Calu3 (cell line): ENCODE measurements at regions not wholly inside any gene's neighbourhood (a gene's known extent, or its start where the extent isn't known, plus 50 kb on each side); places are given as distances from the start of the nearest gene placed in this dataset.

Source experiments
- BruUV-seq: library from RNA; stranded (reverse); fragments of 400-500 nt; replicated peaks from 2 replicates; lab custom pipeline; 2021; lab: Mats Ljungman, UMichigan
- CTCF ChIA-PET: fragments of 300-600 bp; sonication (Branson Sonifier 250); formaldehyde crosslinking; loops from one replicate; lab custom pipeline; 2022; ENCODE audit warnings: antibody characterized with exemption; lab: Charles Lee
- DNase-seq: peaks from one replicate; pipeline ENCODE4 v3.0.0; 2022
- H3K27ac Mint-ChIP-seq: one replicate; pipeline ENCODE4 v1.8.0; 2022; ENCODE audit warnings: mixed read lengths; ENCODE audit not compliant: unreplicated experiment
- H3K27me3 Mint-ChIP-seq: one replicate; pipeline ENCODE4 v1.8.0; 2022; ENCODE audit warnings: mixed read lengths; ENCODE audit not compliant: unreplicated experiment
- H3K36me3 Mint-ChIP-seq: one replicate; pipeline ENCODE4 v1.8.0; 2022; ENCODE audit warnings: mild to moderate bottlenecking, moderate library complexity, mixed read lengths; ENCODE audit not compliant: insufficient read depth, unreplicated experiment
- H3K4me1 Mint-ChIP-seq: one replicate; pipeline ENCODE4 v1.8.0; 2022; ENCODE audit warnings: mild to moderate bottlenecking, low read depth, mixed read lengths; ENCODE audit not compliant: unreplicated experiment
- H3K4me3 Mint-ChIP-seq: one replicate; pipeline ENCODE4 v1.8.0; 2022; ENCODE audit warnings: mild to moderate bottlenecking, low read depth, moderate library complexity, mixed read lengths; ENCODE audit not compliant: unreplicated experiment
- H3K9me3 Mint-ChIP-seq: one replicate; pipeline ENCODE4 v1.8.0; 2022; ENCODE audit warnings: low read depth, mixed read lengths; ENCODE audit not compliant: unreplicated experiment
- intact Hi-C: fragments of 100-400 bp; cut with micrococcal nuclease; formaldehyde crosslinking; loops from one replicate; pipeline ENCODE4 v1.10.0; 2022; ENCODE audit not compliant: unreplicated experiment
- TF ChIP-seq, protein P1 (sequence below): fragments of 200-600 bp; IDR thresholded peaks from one replicate; pipeline ENCODE4 v1.8.0; 2022; ENCODE audit warnings: antibody characterized with exemption; ENCODE audit not compliant: unreplicated experiment

DNA sequence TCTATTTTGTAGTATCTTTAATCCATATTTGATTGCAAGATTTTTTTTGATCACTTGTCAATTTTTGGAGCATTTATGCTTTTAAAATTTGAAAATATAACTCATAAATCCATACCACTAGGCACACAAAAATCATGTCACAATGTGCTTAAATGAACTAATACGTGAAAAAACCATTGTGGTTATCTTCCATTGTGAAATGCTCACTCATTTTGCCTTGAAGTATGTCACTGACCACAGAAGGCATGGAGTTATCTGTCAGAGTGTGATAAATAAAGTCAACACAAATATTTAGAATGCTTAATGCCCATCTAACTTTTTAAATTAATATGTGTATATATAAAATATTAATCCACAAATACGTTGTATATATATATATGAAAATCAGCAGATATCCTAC is 347.2 kb downstream of the PTPRC start:
- Mint-ChIP-seq H3K27me3 (no peaks in the 10 kb centered on the region), H3K36me3 (no peaks in the 10 kb centered on the region), H3K27ac (no peak overlapping the region), H3K9me3 (no peaks in the 10 kb centered on the region), H3K4me1 (no peaks in the 10 kb centered on the region), H3K4me3 (no peak overlapping the region)
- no peak for DNase-seq
- intact Hi-C loops = no loop called here
- BruUV-seq = no TSS peak
- CTCF ChIA-PET = no interaction called here
- TF ChIP-seq, protein P1, sequence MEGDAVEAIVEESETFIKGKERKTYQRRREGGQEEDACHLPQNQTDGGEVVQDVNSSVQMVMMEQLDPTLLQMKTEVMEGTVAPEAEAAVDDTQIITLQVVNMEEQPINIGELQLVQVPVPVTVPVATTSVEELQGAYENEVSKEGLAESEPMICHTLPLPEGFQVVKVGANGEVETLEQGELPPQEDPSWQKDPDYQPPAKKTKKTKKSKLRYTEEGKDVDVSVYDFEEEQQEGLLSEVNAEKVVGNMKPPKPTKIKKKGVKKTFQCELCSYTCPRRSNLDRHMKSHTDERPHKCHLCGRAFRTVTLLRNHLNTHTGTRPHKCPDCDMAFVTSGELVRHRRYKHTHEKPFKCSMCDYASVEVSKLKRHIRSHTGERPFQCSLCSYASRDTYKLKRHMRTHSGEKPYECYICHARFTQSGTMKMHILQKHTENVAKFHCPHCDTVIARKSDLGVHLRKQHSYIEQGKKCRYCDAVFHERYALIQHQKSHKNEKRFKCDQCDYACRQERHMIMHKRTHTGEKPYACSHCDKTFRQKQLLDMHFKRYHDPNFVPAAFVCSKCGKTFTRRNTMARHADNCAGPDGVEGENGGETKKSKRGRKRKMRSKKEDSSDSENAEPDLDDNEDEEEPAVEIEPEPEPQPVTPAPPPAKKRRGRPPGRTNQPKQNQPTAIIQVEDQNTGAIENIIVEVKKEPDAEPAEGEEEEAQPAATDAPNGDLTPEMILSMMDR = no peak

DNA sequence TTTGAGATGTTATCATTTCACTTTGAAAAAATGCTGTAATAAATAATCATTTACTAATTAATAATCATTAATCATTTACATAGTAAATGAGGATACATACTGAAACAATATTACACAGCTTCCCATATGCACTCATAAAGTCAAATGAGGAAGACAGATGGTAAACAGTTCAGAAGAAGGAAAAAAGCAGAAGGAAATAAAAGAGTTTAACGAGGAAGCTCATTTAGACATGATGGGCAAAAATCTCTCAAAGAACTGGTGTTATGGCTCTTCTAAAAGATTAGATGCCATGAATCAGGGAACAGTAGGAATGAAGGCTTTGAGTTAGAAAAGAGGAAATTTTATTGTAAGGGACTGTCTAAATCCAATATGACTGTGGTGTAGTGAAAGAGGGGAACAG is 347.6 kb downstream of the PTPRC start:
- Mint-ChIP-seq H3K4me3 (no peak overlapping the region), H3K27me3 (no peaks in the 10 kb centered on the region), H3K9me3 (no peaks in the 10 kb centered on the region), H3K4me1 (no peaks in the 10 kb centered on the region), H3K27ac (no peak overlapping the region), H3K36me3 (no peaks in the 10 kb centered on the region)
- CTCF ChIA-PET = no interaction called here
- no TSS peak for BruUV-seq
- TF ChIP-seq, protein P1 = no peak
- DNase-seq = no peak
- intact Hi-C loops = no loop called here

DNA sequence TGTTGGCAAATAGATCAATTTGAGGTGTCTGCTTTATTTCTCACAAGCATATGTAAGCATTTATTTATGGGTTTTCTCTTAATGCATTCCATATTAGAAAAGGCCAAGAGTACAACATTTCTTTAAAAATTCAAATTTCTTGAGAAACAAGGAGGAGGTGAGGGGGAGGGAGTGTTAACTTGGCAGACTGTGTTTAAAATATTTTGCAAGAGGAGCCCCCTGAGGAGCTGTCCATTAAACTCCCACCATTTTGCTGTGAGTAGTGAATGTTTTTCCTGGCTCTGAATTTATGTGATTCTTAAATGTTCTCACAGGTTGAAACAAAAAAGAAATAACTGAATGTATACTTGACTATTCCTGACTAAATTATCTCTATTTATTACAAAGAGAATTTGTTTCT is 363.8 kb downstream of the PTPRC start:
- no TSS peak for BruUV-seq

DNA sequence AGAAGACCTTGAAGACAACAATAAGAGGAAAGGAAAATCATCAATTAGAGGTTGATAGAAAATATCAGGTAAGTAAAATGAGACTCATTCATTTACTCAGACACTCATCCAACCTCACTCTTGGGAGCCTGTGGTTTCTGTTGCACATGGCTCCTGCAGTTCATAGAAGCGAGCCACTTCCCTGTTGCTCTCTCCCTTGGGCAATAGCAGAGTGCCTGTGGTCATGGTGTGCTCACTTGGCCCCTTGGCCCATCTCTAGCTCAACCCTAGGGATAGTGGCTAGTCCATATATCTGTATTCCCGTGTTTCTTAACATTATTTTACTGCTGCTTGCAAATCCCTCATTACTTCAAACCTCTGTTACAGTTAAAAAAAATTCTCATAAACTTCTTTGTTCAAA is 368.6 kb downstream of the PTPRC start:
- intact Hi-C loops = no loop called here
- no TSS peak for BruUV-seq
- CTCF ChIA-PET = no interaction called here
- H3K4me1 Mint-ChIP-seq = no peaks in the 10 kb centered on the region
- no peak overlapping the region for H3K4me3 Mint-ChIP-seq
- H3K27ac Mint-ChIP-seq = no peak overlapping the region
- no peak for DNase-seq
- no peaks in the 10 kb centered on the region for H3K27me3 Mint-ChIP-seq
- no peaks in the 10 kb centered on the region for H3K36me3 Mint-ChIP-seq
- H3K9me3 Mint-ChIP-seq = no peaks in the 10 kb centered on the region
- TF ChIP-seq, protein P1 = no peak

More for the DNA sequence above, 363.8 kb downstream of the PTPRC start:
- H3K9me3 Mint-ChIP-seq = no peaks in the 10 kb centered on the region
- H3K27me3 Mint-ChIP-seq = no peaks in the 10 kb centered on the region
- no peak for DNase-seq
- H3K4me3 Mint-ChIP-seq = no peak overlapping the region
- intact Hi-C loops = no loop called here
- H3K36me3 Mint-ChIP-seq = no peaks in the 10 kb centered on the region
- CTCF ChIA-PET = no interaction called here
- TF ChIP-seq, protein P1 = no peak
- H3K27ac Mint-ChIP-seq = no peak overlapping the region
- no peaks in the 10 kb centered on the region for H3K4me1 Mint-ChIP-seq
